Kidney (tissue), 13 donors: ENCODE measurements at regions not wholly inside any gene's neighbourhood (a gene's known extent, or its start where the extent isn't known, plus 50 kb on each side); places are given as distances from the start of the nearest gene placed in this dataset.

Experiments
- DNase-seq, 5 donors: peaks; one replicate each; pipeline ENCODE4 v3.0.0-alpha.2; 2013 to 2020
- FAIRE-seq: peaks from 2 replicates; lab custom pipeline; 2012; peaks lifted over from hg19 to GRCh38; lab: Jason Lieb, UNC
- H3K27ac ChIP-seq, 2 donors: one replicate each; pipeline ENCODE4 v1.7.0; 2013; ENCODE audit warnings: low read depth in 2 of 2, low read length in 2 of 2, inconsistent platforms in 1 of 2
- H3K27me3 ChIP-seq: one replicate; pipeline ENCODE4 v1.7.1; 2013; ENCODE audit warnings: low read length, inconsistent platforms; ENCODE audit not compliant: control insufficient read depth, insufficient read depth
- H3K36me3 ChIP-seq, 3 donors: one replicate each; pipeline versions ENCODE4 v1.7.0 to v1.7.1; 2013; ENCODE audit warnings: low read length in 3 of 3, control low read depth in 1 of 3, inconsistent platforms in 1 of 3; ENCODE audit not compliant: insufficient read depth in 3 of 3, control insufficient read depth in 2 of 3
- H3K4me1 ChIP-seq, 3 donors: one replicate each; pipeline versions ENCODE4 v1.7.0 to v1.7.1; 2013; ENCODE audit warnings: low read length in 3 of 3, inconsistent platforms in 1 of 3, low read depth in 1 of 3; ENCODE audit not compliant: control insufficient read depth in 2 of 3, insufficient read depth in 2 of 3
- H3K4me3 ChIP-seq, 3 donors: one replicate each; pipeline versions ENCODE4 v1.7.0 to v1.8.1; 2013; ENCODE audit warnings: low read length in 3 of 3, control low read depth in 1 of 3, inconsistent platforms in 1 of 3
- H3K9ac ChIP-seq, 3 donors: one replicate each; pipeline versions ENCODE4 v1.7.0 to v1.7.1; 2013; ENCODE audit warnings: low read length in 3 of 3, control low read depth in 1 of 3, inconsistent platforms in 1 of 3
- H3K9me3 ChIP-seq, 3 donors: one replicate each; pipeline versions ENCODE4 v1.7.0 to v1.7.1; 2013; ENCODE audit warnings: low read length in 3 of 3, control low read depth in 1 of 3, inconsistent platforms in 1 of 3; ENCODE audit not compliant: control insufficient read depth in 2 of 3, insufficient read depth in 1 of 3
- intact Hi-C: fragments of 100-400 bp; cut with DNase I; formaldehyde crosslinking; loops from one replicate; pipeline ENCODE4 v1.11.1; 2022
- TF ChIP-seq, protein P1 (sequence below): IDR thresholded peaks from 3 replicates; pipeline ENCODE4 v1.5.1; 2012; ENCODE audit warnings: mild to moderate bottlenecking, moderate library complexity, borderline replicate concordance; ENCODE audit not compliant: insufficient read depth; ENCODE audit errors: extremely low read depth
- donor health status: control.
- donor health status: control.
- donor health status: control.
- donor health status: control.
- donor health status: control.
- donor health status: DM: yes; HTN: yes; CAD: no.
- donor health status: Normal renal cell carcinoma (clear cell type).

GRCh38 chr18:78673516-78674321 lies 305.9 kb upstream of the SALL3 start:
- H3K27ac ChIP-seq = no peak overlapping the region
- TF ChIP-seq, protein P1, sequence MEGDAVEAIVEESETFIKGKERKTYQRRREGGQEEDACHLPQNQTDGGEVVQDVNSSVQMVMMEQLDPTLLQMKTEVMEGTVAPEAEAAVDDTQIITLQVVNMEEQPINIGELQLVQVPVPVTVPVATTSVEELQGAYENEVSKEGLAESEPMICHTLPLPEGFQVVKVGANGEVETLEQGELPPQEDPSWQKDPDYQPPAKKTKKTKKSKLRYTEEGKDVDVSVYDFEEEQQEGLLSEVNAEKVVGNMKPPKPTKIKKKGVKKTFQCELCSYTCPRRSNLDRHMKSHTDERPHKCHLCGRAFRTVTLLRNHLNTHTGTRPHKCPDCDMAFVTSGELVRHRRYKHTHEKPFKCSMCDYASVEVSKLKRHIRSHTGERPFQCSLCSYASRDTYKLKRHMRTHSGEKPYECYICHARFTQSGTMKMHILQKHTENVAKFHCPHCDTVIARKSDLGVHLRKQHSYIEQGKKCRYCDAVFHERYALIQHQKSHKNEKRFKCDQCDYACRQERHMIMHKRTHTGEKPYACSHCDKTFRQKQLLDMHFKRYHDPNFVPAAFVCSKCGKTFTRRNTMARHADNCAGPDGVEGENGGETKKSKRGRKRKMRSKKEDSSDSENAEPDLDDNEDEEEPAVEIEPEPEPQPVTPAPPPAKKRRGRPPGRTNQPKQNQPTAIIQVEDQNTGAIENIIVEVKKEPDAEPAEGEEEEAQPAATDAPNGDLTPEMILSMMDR = no peak
- FAIRE-seq (no peak), DNase-seq (peak in 1 of 5 donors; percentile 66)
- no peaks in the 10 kb centered on the region for H3K36me3 ChIP-seq
- H3K4me1 ChIP-seq = no peaks in the 10 kb centered on the region
- H3K9ac ChIP-seq = no peak overlapping the region
- no peak overlapping the region for H3K4me3 ChIP-seq
- H3K27me3 ChIP-seq = no peaks in the 10 kb centered on the region
- no peaks in the 10 kb centered on the region for H3K9me3 ChIP-seq
- intact Hi-C loops = no loop called here

DNA sequence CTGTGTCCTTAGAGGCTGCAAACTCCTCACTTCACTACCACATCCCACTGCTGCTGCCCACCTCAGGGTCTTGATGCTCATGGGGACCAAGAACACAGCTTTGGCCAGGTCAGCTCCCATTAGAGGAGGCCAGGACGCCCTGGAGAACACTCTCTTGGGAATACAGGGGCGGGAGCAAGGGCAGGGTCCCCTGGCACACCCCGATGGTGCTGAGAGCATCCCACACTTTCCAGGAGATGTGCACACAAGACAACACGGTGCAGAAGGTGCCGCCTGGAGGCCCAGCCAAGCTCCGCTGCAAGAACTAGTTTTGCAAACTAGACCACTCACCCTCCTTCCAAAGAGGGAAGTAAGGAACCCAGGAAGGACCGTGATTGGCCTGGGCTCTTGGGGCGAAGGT lies 304.4 kb upstream of the SALL3 start:
- H3K27me3 ChIP-seq = no peaks in the 10 kb centered on the region
- H3K27ac ChIP-seq = no peak overlapping the region
- intact Hi-C loops = no loop called here
- FAIRE-seq (no peak), DNase-seq (peak in 1 of 5 donors; percentile 29)
- TF ChIP-seq, protein P1 = no peak
- H3K4me3 ChIP-seq = no peak overlapping the region
- H3K9me3 ChIP-seq = no peaks in the 10 kb centered on the region
- H3K4me1 ChIP-seq = no peaks in the 10 kb centered on the region
- H3K9ac ChIP-seq = no peak overlapping the region
- no peaks in the 10 kb centered on the region for H3K36me3 ChIP-seq

DNA sequence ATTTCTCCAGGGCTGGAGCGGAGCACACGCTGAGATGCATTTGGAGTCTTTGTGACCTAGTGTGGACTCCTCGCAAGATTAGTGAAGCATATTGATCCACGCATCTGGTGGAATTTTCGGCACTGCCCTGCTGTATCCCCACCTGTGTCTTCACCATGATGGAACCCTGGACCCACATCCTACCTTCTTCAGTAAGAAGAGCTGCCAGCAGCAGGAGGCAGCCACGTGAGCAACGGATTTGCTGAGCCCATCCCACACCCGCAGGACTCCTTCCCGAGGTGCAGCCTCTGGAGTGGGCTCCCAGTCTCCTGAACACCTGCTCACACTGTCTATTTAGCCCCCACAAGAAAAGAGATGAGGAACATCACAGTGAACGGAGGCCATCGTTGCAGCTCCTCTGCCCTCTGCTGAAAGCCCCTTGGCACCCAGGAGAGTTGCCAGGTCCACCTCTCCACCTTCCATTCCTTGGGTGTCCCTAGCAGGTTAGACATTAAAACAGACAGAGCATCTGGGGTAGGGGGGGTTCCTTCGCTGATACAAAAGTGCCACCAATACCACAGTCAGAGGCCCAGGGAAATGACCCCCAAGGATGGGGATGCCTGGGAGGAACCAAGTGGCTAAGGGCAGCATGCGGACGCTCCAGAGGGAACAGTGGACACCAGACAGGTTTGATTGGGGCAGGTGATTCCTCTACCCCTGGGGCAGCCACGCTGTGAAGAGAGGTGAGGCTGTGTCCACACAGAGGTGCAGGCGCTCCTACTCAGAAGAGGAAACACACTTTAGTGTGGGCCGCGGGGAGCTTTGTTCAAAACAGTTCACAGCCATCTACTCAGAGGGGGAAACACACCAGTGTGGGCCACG lies 302.8 kb upstream of the SALL3 start:
- no peak overlapping the region for H3K27ac ChIP-seq
- TF ChIP-seq, protein P1 = no peak
- H3K27me3 ChIP-seq = no peaks in the 10 kb centered on the region
- no peaks in the 10 kb centered on the region for H3K4me1 ChIP-seq
- H3K9ac ChIP-seq = no peak overlapping the region
- no peak overlapping the region for H3K4me3 ChIP-seq
- H3K36me3 ChIP-seq = no peaks in the 10 kb centered on the region
- intact Hi-C loops = no loop called here
- DNase-seq (peak in 1 of 5 donors; percentile 45), FAIRE-seq (no peak)
- H3K9me3 ChIP-seq = no peaks in the 10 kb centered on the region
